BE2C (cell line): ENCODE measurements at regions not wholly inside any gene's neighbourhood (a gene's known extent, or its start where the extent isn't known, plus 50 kb on each side); places are given as distances from the start of the nearest gene placed in this dataset.
"Not testable (repeated sequence)": the region's sequence is repeated elsewhere in the genome, so short reads cannot be mapped to it uniquely, and the experiment has no call there.

Experiments used
- DNase-seq: peaks from one replicate; pipeline ENCODE4 v3.0.0-alpha.2; 2020
- H3K27me3 ChIP-seq: fragments of 250-450 bp; sonication (Bioruptor Pico); 2 replicates; pipeline ENCODE4 v1.5.1; 2020; ENCODE audit warnings: mild to moderate bottlenecking
- H3K36me3 ChIP-seq: fragments of 250-450 bp; sonication (Bioruptor Pico); 2 replicates; pipeline ENCODE4 v1.5.1; 2020; ENCODE audit warnings: mild to moderate bottlenecking
- H3K4me1 ChIP-seq: fragments of 250-450 bp; sonication (Bioruptor Pico); 2 replicates; pipeline ENCODE4 v1.5.1; 2020
- H3K4me3 ChIP-seq: 2 replicates; pipeline ENCODE4 v1.5.1; 2011; ENCODE audit warnings: low read depth, low read length
- H3K9me3 ChIP-seq: fragments of 250-450 bp; sonication (Bioruptor Pico); 2 replicates; pipeline ENCODE4 v1.5.1; 2020
- CTCF ChIP-seq: IDR thresholded peaks from 2 replicates; pipeline ENCODE4 v1.5.1; 2012; ENCODE audit warnings: mild to moderate bottlenecking, low read depth, low read length

GRCh38 chr7:57740126-57740525, 290.1 kb downstream of the ZNF716 start:
- H3K4me1 ChIP-seq, DNase-seq, H3K27me3 ChIP-seq, H3K4me3 ChIP-seq, H3K9me3 ChIP-seq, H3K36me3 ChIP-seq: not testable (repeated sequence)

GRCh38 chr7:57769131-57769530, 319.2 kb downstream of the ZNF716 start:
- H3K9me3 ChIP-seq, result no peaks in the 10 kb centered on the region
- DNase-seq, result no peak
- no peak overlapping the region for H3K4me3 ChIP-seq
- H3K4me1 ChIP-seq, result no peaks in the 10 kb centered on the region
- H3K27me3 ChIP-seq, result no peaks in the 10 kb centered on the region
- TF ChIP-seq CTCF, result no peak
- H3K36me3 ChIP-seq, result no peaks in the 10 kb centered on the region

GRCh38 chr7:57769958-57770357, 320.0 kb downstream of the ZNF716 start:
- no peaks in the 10 kb centered on the region for H3K4me1 ChIP-seq
- no peak for TF ChIP-seq CTCF
- no peak overlapping the region for H3K4me3 ChIP-seq
- no peaks in the 10 kb centered on the region for H3K36me3 ChIP-seq
- DNase-seq, result no peak
- no peaks in the 10 kb centered on the region for H3K9me3 ChIP-seq
- no peaks in the 10 kb centered on the region for H3K27me3 ChIP-seq

- Histone ChIP-seq H3K4me1 (no peaks in the 10 kb centered on the region), H3K36me3 (no peaks in the 10 kb centered on the region), H3K9me3 (no peaks in the 10 kb centered on the region), H3K27me3 (no peaks in the 10 kb centered on the region), H3K4me3 (no peak overlapping the region)
- TF ChIP-seq CTCF, result no peak
- no peak for DNase-seq
Observed at GRCh38 chr7:57772126-57772924, 322.3 kb downstream of the ZNF716 start.

- no peaks in the 10 kb centered on the region for H3K27me3 ChIP-seq
- H3K4me3 ChIP-seq, result no peak overlapping the region
- H3K36me3 ChIP-seq, result no peaks in the 10 kb centered on the region
- no peak for TF ChIP-seq CTCF
- no peaks in the 10 kb centered on the region for H3K9me3 ChIP-seq
- no peaks in the 10 kb centered on the region for H3K4me1 ChIP-seq
- no peak for DNase-seq
Observed at GRCh38 chr7:57774300-57774699, 324.3 kb downstream of the ZNF716 start.

- H3K27me3 ChIP-seq, result no peaks in the 10 kb centered on the region
- H3K36me3 ChIP-seq, result no peaks in the 10 kb centered on the region
- no peaks in the 10 kb centered on the region for H3K9me3 ChIP-seq
- DNase-seq, result no peak
- no peak for TF ChIP-seq CTCF
- H3K4me1 ChIP-seq, result no peaks in the 10 kb centered on the region
- H3K4me3 ChIP-seq, result no peak overlapping the region
Observed at GRCh38 chr7:57775396-57776088, 325.6 kb downstream of the ZNF716 start.

GRCh38 chr7:57776136-57776856, 326.3 kb downstream of the ZNF716 start:
- not testable (repeated sequence) for H3K27me3 ChIP-seq, H3K9me3 ChIP-seq, H3K4me1 ChIP-seq, DNase-seq, H3K36me3 ChIP-seq, H3K4me3 ChIP-seq
